ENCODE measurements at regions not wholly inside any gene's neighbourhood (a gene's known extent, or its start where the extent isn't known, plus 50 kb on each side); places are given as distances from the start of the nearest gene placed in this dataset.

- no peaks in the 10 kb centered on the region for H3K9me3 Mint-ChIP-seq
- POLR2A ChIA-PET, result no interaction called here
Measured at GRCh38 chr5:68468322-68468721, 252.8 kb downstream of the PIK3R1 start.

GRCh38 chr5:68475476-68475983 is 260.0 kb downstream of the PIK3R1 start:
- Mint-ChIP-seq H3K36me3 (ENCODE audit: low read depth) (no peaks in the 10 kb centered on the region), H3K4me1 (ENCODE audit: low read depth) (no peaks in the 10 kb centered on the region), H3K4me3 (no peak overlapping the region), H3K27me3 (no peaks in the 10 kb centered on the region), H3K9me3 (no peaks in the 10 kb centered on the region), H3K27ac (no peak overlapping the region)
- TF ChIP-seq CTCF (IDR thresholded peaks at IDR 0.05), result no peak
- no peak for ATAC-seq (ENCODE audit: poor library complexity)
- Histone ChIP-seq H3K36me3 (ENCODE audit: insufficient read depth, low read length) (no peaks in the 10 kb centered on the region), H3K27ac (ENCODE audit: low read depth in 1 of 2, low read length in 2 of 2) (no peak overlapping the region), H3K9me3 (ENCODE audit: control insufficient read depth in 1 of 2, insufficient read depth in 1 of 2, low read length in 2 of 2) (no peaks in the 10 kb centered on the region), H3K4me3 (ENCODE audit: low read length) (no peak overlapping the region), H3K4me1 (ENCODE audit: insufficient read depth, low read length) (no peaks in the 10 kb centered on the region), H3K27me3 (ENCODE audit: control insufficient read depth in 1 of 2, insufficient read depth in 2 of 2, low read length in 2 of 2) (no peaks in the 10 kb centered on the region)
- intact Hi-C loops (cut with DNase I, micrococcal nuclease), result no loop called here
- DNase-seq, result no peak
- ChIA-PET POLR2A (no interaction called here), CTCF (no interaction called here)

More at GRCh38 chr5:68468322-68468721, 252.8 kb downstream of the PIK3R1 start:
- TF ChIP-seq CTCF (IDR thresholded peaks at IDR 0.05), result no peak
- Histone ChIP-seq H3K4me1 (ENCODE audit: insufficient read depth, low read length) (peaks cover 21% of the 10 kb centered on the region), H3K27me3 (ENCODE audit: control insufficient read depth in 1 of 2, insufficient read depth in 2 of 2, low read length in 2 of 2) (no peaks in the 10 kb centered on the region), H3K27ac (ENCODE audit: low read depth in 1 of 2, low read length in 2 of 2) (no peak overlapping the region), H3K4me3 (ENCODE audit: low read length) (no peak overlapping the region), H3K36me3 (ENCODE audit: insufficient read depth, low read length) (no peaks in the 10 kb centered on the region), H3K9me3 (ENCODE audit: control insufficient read depth in 1 of 2, insufficient read depth in 1 of 2, low read length in 2 of 2) (no peaks in the 10 kb centered on the region)
- CTCF ChIA-PET, result no interaction called here
- ATAC-seq (ENCODE audit: poor library complexity) (no peak), DNase-seq (no peak)
- no peaks in the 10 kb centered on the region for H3K36me3 Mint-ChIP-seq (ENCODE audit: low read depth)
- intact Hi-C loops (cut with DNase I, micrococcal nuclease), result no loop called here
- H3K4me1 Mint-ChIP-seq (ENCODE audit: low read depth), result no peaks in the 10 kb centered on the region
- peaks cover 6% of the 10 kb centered on the region for H3K27me3 Mint-ChIP-seq
- no peak overlapping the region for H3K4me3 Mint-ChIP-seq
- no peak overlapping the region for H3K27ac Mint-ChIP-seq

GRCh38 chr5:68476854-68477253 is 261.3 kb downstream of the PIK3R1 start:
- ATAC-seq (ENCODE audit: poor library complexity), result no peak
- TF ChIP-seq CTCF (IDR thresholded peaks at IDR 0.05), result no peak
- Mint-ChIP-seq H3K9me3 (no peaks in the 10 kb centered on the region), H3K4me3 (no peak overlapping the region), H3K27me3 (no peaks in the 10 kb centered on the region), H3K27ac (no peak overlapping the region), H3K36me3 (ENCODE audit: low read depth) (no peaks in the 10 kb centered on the region), H3K4me1 (ENCODE audit: low read depth) (no peaks in the 10 kb centered on the region)
- H3K27ac ChIP-seq (ENCODE audit: low read depth in 1 of 2, low read length in 2 of 2), result no peak overlapping the region
- intact Hi-C loops (cut with DNase I, micrococcal nuclease), result no loop called here
- CTCF ChIA-PET, result no interaction called here
- no peaks in the 10 kb centered on the region for H3K4me1 ChIP-seq (ENCODE audit: insufficient read depth, low read length)
- H3K4me3 ChIP-seq (ENCODE audit: low read length), result no peak overlapping the region
- no peaks in the 10 kb centered on the region for H3K9me3 ChIP-seq (ENCODE audit: control insufficient read depth in 1 of 2, insufficient read depth in 1 of 2, low read length in 2 of 2)
- POLR2A ChIA-PET, result no interaction called here
- H3K36me3 ChIP-seq (ENCODE audit: insufficient read depth, low read length), result no peaks in the 10 kb centered on the region
- no peaks in the 10 kb centered on the region for H3K27me3 ChIP-seq (ENCODE audit: control insufficient read depth in 1 of 2, insufficient read depth in 2 of 2, low read length in 2 of 2)
- no peak for DNase-seq

All from CD4-positive, alpha-beta T cell (primary cell).